Esophagus squamous epithelium (tissue), 5 donors: ENCODE measurements at regions not wholly inside any gene's neighbourhood (a gene's known extent, or its start where the extent isn't known, plus 50 kb on each side); places are given as distances from the start of the nearest gene placed in this dataset.

Source experiments
- DNase-seq: peaks from one replicate; lab custom pipeline; 2025; lab: John Stamatoyannopoulos, UW
- H3K27ac ChIP-seq, 4 donors: fragments of 200-600 bp; sonication (generic); one replicate each; pipeline ENCODE4 v1.5.1; 2016 to 2019; ENCODE audit warnings: mild to moderate bottlenecking in 1 of 4
- H3K27me3 ChIP-seq, 4 donors: fragments of 200-600 bp; sonication (generic); 1 replicate in 3 of 4; 2 replicates in 1 of 4; pipeline versions ENCODE4 v1.5.1 to v1.6.0; 2017 to 2021; ENCODE audit warnings: antibody characterized with exemption in 1 of 4
- H3K36me3 ChIP-seq, 3 donors: fragments of 200-600 bp; sonication (generic); one replicate each; pipeline ENCODE4 v1.5.1; 2016 to 2019
- H3K4me1 ChIP-seq, 3 donors: fragments of 200-600 bp; sonication (generic); one replicate each; pipeline ENCODE4 v1.5.1; 2017 to 2019
- H3K4me3 ChIP-seq, 4 donors: fragments of 200-600 bp; sonication (generic); 1 replicate in 3 of 4; 2 replicates in 1 of 4; pipeline ENCODE4 v1.5.1; 2016 to 2019; ENCODE audit warnings: mild to moderate bottlenecking in 2 of 4, moderate library complexity in 1 of 4
- H3K9me3 ChIP-seq, 3 donors: fragments of 200-600 bp; sonication (generic); one replicate each; pipeline ENCODE4 v1.5.1; 2016 to 2019
- POLR2A ChIP-seq, 4 donors: fragments of 450-650 bp; IDR thresholded peaks; one replicate each; pipeline ENCODE4 v1.6.1; 2017; ENCODE audit warnings: antibody characterized with exemption in 4 of 4, mild to moderate bottlenecking in 4 of 4, moderate library complexity in 3 of 4
- WGBS, 2 donors: methylation state at CpG; one replicate each; pipeline ENCODE4 v1.1.5; 2018; 5-methylcytosine and 5-hydroxymethylcytosine counted together
- intact Hi-C: fragments of 100-400 bp; cut with DNase I; formaldehyde crosslinking; loops from one replicate; pipeline ENCODE4 v1.15.0; 2022
- TF ChIP-seq, protein P1 (sequence below), 6 experiments: fragments of 450-650 bp in 4 of 6; fragments of 200-600 bp in 2 of 6; sonication (generic) in 2 of 6; IDR thresholded peaks; one replicate each; pipeline ENCODE4 v1.5.1; 2016 to 2019; ENCODE audit warnings: antibody characterized with exemption in 6 of 6, mild to moderate bottlenecking in 4 of 6, moderate library complexity in 4 of 6
- donor health status: DM: yes; HTN: yes; CAD: no.

DNA sequence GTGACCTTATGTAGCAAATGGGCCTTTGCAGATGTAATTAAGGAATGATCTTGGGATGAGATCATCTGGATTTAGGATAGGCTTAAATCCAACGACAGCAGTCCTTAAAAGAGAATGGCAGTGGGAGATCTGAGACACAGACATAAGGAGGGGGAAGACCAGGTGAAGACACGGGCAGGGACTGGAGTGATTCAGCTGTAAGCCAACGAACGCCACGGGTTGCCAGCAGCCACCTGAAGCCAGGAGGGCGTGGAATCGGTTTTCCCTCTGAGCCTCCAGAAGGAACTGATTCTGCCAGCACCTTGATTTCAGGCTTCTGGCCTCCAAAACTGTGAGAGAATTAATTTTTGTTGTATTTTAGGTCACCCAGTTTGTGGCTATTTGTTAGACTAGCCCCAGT, 218.6 kb upstream of the ANKRD55 start:
- no peaks in the 10 kb centered on the region for H3K27me3 ChIP-seq
- no peaks in the 10 kb centered on the region for H3K36me3 ChIP-seq
- peaks cover 0 to 30% (median 10%) of the 10 kb centered on the region in 3 donors for H3K4me1 ChIP-seq
- H3K9me3 ChIP-seq, result no peaks in the 10 kb centered on the region
- intact Hi-C loops, result no loop called here
- no peak for DNase-seq
- no peak overlapping the region for H3K4me3 ChIP-seq
- TF ChIP-seq, protein P1, sequence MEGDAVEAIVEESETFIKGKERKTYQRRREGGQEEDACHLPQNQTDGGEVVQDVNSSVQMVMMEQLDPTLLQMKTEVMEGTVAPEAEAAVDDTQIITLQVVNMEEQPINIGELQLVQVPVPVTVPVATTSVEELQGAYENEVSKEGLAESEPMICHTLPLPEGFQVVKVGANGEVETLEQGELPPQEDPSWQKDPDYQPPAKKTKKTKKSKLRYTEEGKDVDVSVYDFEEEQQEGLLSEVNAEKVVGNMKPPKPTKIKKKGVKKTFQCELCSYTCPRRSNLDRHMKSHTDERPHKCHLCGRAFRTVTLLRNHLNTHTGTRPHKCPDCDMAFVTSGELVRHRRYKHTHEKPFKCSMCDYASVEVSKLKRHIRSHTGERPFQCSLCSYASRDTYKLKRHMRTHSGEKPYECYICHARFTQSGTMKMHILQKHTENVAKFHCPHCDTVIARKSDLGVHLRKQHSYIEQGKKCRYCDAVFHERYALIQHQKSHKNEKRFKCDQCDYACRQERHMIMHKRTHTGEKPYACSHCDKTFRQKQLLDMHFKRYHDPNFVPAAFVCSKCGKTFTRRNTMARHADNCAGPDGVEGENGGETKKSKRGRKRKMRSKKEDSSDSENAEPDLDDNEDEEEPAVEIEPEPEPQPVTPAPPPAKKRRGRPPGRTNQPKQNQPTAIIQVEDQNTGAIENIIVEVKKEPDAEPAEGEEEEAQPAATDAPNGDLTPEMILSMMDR (IDR thresholded peaks at IDR 0.05), result no peak
- TF ChIP-seq POLR2A (IDR thresholded peaks at IDR 0.05), result no peak
- WGBS, 2 donors, result 44 to 63% methylated on average over 7 of the region's 7 CpGs
- peak overlapping the region in 2 of 4 donors; percentile 62 to 71 for H3K27ac ChIP-seq

DNA sequence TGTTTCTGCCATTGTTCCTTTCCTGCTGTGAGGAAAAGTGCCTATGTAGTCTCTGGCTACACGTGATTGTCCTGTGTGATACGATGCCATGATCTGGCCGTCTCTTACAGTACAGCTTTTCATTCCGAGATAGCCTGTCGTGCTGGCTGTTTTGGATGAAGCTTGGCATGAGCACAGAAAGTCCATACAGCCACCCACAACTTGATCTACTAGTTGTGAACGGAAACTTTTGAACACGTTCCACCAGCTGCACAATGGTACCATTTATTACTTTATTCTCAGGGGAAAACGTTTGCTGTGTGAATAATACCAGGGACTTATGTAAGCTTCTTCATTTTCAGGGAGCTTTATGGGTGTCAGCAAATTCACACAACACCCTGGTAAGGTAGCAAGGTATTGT, 217.6 kb upstream of the ANKRD55 start:
- intact Hi-C loops, result no loop called here
- H3K4me1 ChIP-seq, result peaks cover 0 to 32% (median 10%) of the 10 kb centered on the region in 3 donors
- TF ChIP-seq POLR2A (IDR thresholded peaks at IDR 0.05), result no peak
- TF ChIP-seq, protein P1 (IDR thresholded peaks at IDR 0.05), result no peak
- H3K9me3 ChIP-seq, result no peaks in the 10 kb centered on the region
- 75 to 78% methylated on average over 8 of the region's 8 CpGs for WGBS, 2 donors
- peak overlapping the region in 3 of 4 donors; percentile 3 to 71 (median 62) for H3K27ac ChIP-seq
- no peaks in the 10 kb centered on the region for H3K27me3 ChIP-seq
- no peak for DNase-seq
- no peaks in the 10 kb centered on the region for H3K36me3 ChIP-seq
- H3K4me3 ChIP-seq, result no peak overlapping the region

DNA sequence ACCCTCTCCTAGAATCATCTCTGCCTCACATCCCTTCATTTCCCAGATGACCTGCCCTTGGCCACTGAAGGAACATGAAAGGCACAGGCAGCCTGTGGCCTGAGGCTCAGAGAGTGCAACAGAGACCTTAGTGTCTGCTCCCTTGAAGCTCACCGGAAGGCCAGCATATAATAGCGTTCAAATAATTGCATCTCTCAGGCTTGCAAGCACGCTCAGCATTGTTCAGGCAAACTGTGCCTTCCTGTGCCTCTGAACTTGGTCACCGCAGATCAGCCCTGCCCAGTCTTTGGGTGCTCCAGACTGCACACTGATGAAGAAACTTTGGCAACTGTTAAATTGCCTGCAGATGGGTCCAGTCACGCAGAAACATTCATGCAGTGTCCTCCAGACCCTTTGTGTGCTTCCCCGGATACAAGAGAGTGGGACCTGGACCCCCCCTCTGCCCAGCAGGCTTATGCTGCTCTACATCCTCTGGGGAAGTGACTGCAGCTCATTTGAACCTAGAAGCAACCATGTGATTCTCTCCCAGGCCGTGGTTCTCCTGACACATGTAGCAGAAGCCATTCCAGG, 216.0 kb upstream of the ANKRD55 start:
- DNase-seq, result no peak
- Histone ChIP-seq H3K4me1 (peaks cover 0 to 32% (median 10%) of the 10 kb centered on the region in 3 donors), H3K36me3 (no peaks in the 10 kb centered on the region), H3K27ac (no peak overlapping the region), H3K4me3 (no peak overlapping the region), H3K27me3 (no peaks in the 10 kb centered on the region), H3K9me3 (no peaks in the 10 kb centered on the region)
- TF ChIP-seq POLR2A (IDR thresholded peaks at IDR 0.05), result no peak
- TF ChIP-seq, protein P1 (IDR thresholded peaks at IDR 0.05), result no peak
- intact Hi-C loops, result no loop called here
- WGBS, 2 donors, result 97 to 98% methylated on average over 4 to 5 of the region's 7 CpGs

DNA sequence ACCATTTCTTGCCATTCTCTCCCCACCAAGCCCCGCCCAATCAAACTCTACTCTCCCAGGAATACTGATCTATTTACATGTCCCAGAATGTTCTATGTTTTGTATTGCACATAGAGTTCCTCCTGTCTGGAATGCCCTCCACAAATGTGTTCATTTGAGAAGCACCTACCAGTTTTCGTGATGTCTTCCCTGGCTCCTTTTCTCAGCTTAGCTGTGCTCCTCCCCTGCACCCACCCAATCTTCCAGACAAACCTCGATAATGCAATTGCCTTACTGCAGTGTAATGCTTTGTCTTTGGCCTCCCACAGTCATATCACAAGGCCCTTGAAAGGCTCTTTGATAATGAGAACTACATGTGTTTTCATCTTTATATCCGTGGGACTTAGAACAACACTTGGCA, 214.5 kb upstream of the ANKRD55 start:
- Histone ChIP-seq H3K36me3 (no peaks in the 10 kb centered on the region), H3K27me3 (no peaks in the 10 kb centered on the region), H3K9me3 (no peaks in the 10 kb centered on the region), H3K4me3 (no peak overlapping the region), H3K27ac (no peak overlapping the region), H3K4me1 (peaks cover 0 to 32% (median 10%) of the 10 kb centered on the region in 3 donors)
- 94 to 96% methylated on average over 4 of the region's 4 CpGs for WGBS, 2 donors
- no peak for TF ChIP-seq POLR2A (IDR thresholded peaks at IDR 0.05)
- TF ChIP-seq, protein P1 (IDR thresholded peaks at IDR 0.05), result no peak
- intact Hi-C loops, result no loop called here
- DNase-seq, result no peak

DNA sequence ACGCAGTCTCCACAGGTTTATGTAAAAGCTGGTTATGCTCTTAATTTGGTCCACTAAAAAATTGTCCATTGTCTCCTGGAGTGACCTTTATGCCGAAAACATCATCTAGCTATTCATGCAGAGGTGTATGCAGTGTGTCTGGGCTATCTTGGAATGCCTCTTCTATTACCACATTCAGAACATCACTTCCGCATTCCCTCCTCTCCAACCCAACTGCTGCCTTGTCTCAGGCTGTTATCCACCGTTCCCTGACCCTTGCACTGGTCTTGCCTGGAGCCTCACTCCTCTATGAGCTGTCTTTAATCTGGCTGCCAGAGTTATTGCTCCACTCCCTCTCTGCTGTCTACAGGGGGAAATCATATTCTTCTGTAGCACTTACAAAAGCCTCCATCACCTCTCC, 214.1 kb upstream of the ANKRD55 start:
- WGBS, 2 donors, result 83 to 85% methylated on average over 4 of the region's 4 CpGs
- intact Hi-C loops, result no loop called here
- H3K27ac ChIP-seq, result no peak overlapping the region

More for the DNA sequence above, 214.1 kb upstream of the ANKRD55 start:
- DNase-seq, result no peak
- no peaks in the 10 kb centered on the region for H3K36me3 ChIP-seq
- no peak overlapping the region for H3K4me3 ChIP-seq
- no peaks in the 10 kb centered on the region for H3K27me3 ChIP-seq
- peaks cover 0 to 31% (median 10%) of the 10 kb centered on the region in 3 donors for H3K4me1 ChIP-seq
- H3K9me3 ChIP-seq, result no peaks in the 10 kb centered on the region
- TF ChIP-seq, protein P1 (IDR thresholded peaks at IDR 0.05), result no peak
- no peak for TF ChIP-seq POLR2A (IDR thresholded peaks at IDR 0.05)
